ENCODE measurements at regions not wholly inside any gene's neighbourhood (a gene's known extent, or its start where the extent isn't known, plus 50 kb on each side); places are given as distances from the start of the nearest gene placed in this dataset.

GRCh38 chr3:180860180-180860858 is 52.2 kb upstream of the FXR1 start:
- Histone ChIP-seq H3K4me1 (ENCODE audit: insufficient read depth, poor library complexity, severe bottlenecking) (no peaks in the 10 kb centered on the region), H3K27ac (ENCODE audit: poor library complexity, severe bottlenecking) (no peak overlapping the region), H3K27me3 (ENCODE audit: insufficient read depth, poor library complexity, severe bottlenecking) (no peaks in the 10 kb centered on the region), H3K4me3 (ENCODE audit: severe bottlenecking) (no peak overlapping the region), H3K36me3 (ENCODE audit: low read depth) (no peaks in the 10 kb centered on the region), H3K9me3 (ENCODE audit: severe bottlenecking) (no peaks in the 10 kb centered on the region)
- ATAC-seq (ENCODE audit: low read depth) (no peak), DNase-seq (ENCODE audit: low spot score) (no peak)
- no peak for TF ChIP-seq CTCF (IDR thresholded peaks at IDR 0.05; ENCODE audit: poor library complexity, severe bottlenecking)
